ENCODE measurements at regions not wholly inside any gene's neighbourhood (a gene's known extent, or its start where the extent isn't known, plus 50 kb on each side); places are given as distances from the start of the nearest gene placed in this dataset.

GRCh38 chr6:144652292-144652891 lies 367.3 kb downstream of the UTRN start:
- no peak overlapping the region for H3K4me3 ChIP-seq (ENCODE audit: low read depth, low read length)
- DNase-seq (ENCODE audit: low read depth): no peak
- TF ChIP-seq, protein P1, sequence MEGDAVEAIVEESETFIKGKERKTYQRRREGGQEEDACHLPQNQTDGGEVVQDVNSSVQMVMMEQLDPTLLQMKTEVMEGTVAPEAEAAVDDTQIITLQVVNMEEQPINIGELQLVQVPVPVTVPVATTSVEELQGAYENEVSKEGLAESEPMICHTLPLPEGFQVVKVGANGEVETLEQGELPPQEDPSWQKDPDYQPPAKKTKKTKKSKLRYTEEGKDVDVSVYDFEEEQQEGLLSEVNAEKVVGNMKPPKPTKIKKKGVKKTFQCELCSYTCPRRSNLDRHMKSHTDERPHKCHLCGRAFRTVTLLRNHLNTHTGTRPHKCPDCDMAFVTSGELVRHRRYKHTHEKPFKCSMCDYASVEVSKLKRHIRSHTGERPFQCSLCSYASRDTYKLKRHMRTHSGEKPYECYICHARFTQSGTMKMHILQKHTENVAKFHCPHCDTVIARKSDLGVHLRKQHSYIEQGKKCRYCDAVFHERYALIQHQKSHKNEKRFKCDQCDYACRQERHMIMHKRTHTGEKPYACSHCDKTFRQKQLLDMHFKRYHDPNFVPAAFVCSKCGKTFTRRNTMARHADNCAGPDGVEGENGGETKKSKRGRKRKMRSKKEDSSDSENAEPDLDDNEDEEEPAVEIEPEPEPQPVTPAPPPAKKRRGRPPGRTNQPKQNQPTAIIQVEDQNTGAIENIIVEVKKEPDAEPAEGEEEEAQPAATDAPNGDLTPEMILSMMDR (conservative IDR thresholded peaks at IDR 0.05; ENCODE audit: low read depth, low read length): no peak

- TF ChIP-seq, protein P1 (conservative IDR thresholded peaks at IDR 0.05; ENCODE audit: low read depth, low read length): no peak
- H3K4me3 ChIP-seq (ENCODE audit: low read depth, low read length): no peak overlapping the region
- DNase-seq (ENCODE audit: low read depth): no peak
Measured at GRCh38 chr6:144653885-144654505, 368.9 kb downstream of the UTRN start.

- no peak overlapping the region for H3K4me3 ChIP-seq (ENCODE audit: low read depth, low read length)
- TF ChIP-seq, protein P1 (conservative IDR thresholded peaks at IDR 0.05; ENCODE audit: low read depth, low read length): no peak
- DNase-seq (ENCODE audit: low read depth): no peak
Measured at GRCh38 chr6:144654506-144654905, 369.4 kb downstream of the UTRN start.

DNA sequence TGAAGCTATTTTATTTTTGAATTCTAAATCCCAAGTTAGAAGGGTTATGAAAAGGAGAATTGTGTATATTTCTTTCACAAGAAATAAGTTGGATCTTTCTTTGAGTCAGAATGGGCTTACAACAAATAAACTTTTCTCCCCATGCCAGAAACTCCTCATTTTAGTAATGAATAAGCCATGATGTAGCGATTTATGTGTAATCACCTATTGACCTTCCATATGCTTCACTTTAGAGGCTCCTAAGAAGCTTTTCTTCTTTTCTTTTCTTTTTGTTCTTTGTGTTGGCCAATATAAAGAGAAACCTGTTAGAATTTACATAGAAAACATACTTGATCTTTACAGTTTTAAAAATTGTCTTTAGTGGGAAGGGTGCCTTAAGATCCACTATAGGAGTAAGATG lies 370.2 kb downstream of the UTRN start:
- TF ChIP-seq, protein P1 (conservative IDR thresholded peaks at IDR 0.05; ENCODE audit: low read depth, low read length): no peak
- no peak overlapping the region for H3K4me3 ChIP-seq (ENCODE audit: low read depth, low read length)
- DNase-seq (ENCODE audit: low read depth): no peak

- DNase-seq (ENCODE audit: low read depth): peak; percentile 87
- H3K4me3 ChIP-seq (ENCODE audit: low read depth, low read length): no peak overlapping the region
- TF ChIP-seq, protein P1 (conservative IDR thresholded peaks at IDR 0.05; ENCODE audit: low read depth, low read length): no peak
Measured at GRCh38 chr6:144657691-144658090, 372.6 kb downstream of the UTRN start.

DNA sequence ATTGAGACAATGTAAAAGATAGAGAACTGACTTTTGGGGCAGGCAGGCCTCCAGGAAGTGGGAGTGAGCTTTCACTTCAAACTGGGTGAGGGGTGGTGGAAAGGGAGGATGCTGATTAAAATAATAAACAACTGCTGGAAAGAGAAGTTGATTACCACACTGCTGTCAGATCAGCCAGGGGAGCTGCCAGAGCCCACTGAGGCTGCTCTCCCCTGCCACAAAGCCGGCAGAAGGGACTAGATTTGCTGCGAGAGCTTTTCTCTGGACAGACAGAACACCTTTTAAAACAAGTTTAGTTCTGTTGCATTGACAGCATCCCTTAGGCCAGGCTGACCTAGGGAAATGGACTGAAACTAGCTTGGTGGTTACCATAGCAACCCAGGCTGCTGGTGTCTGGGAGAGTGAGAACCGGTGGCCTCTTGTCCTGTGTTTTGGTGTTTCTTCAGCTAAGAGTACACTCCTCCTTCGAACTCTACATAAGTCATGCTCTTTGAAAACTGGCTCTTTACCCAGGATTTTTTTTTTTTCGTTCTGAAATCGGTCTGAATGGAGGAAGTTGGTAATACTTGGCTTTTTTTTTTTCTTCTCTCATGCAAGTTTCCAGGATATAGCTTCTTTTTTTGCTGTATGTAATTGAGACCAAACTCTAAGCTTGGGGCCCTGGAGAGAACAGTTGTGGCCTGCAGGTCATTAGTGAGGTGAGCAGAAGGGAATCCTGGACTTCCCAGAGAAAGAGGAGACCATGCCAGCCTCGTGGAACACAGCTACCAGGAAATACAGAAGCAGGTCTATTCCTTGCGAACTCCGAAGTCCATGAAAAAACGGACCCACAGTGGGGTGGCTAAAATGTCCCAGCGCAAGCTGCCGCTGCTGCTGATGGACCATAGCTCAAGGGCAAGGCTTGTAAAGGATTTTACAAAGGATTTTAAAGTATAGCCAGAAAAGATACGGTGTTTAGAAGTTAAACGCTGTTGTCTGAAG lies 374.4 kb downstream of the UTRN start:
- peak; percentile 94 for DNase-seq (ENCODE audit: low read depth)
- TF ChIP-seq, protein P1 (conservative IDR thresholded peaks at IDR 0.05; ENCODE audit: low read depth, low read length): no peak
- H3K4me3 ChIP-seq (ENCODE audit: low read depth, low read length): peak overlapping the region; percentile 34

Measured in choroid plexus epithelial cell (primary cell).